Breast epithelium (tissue), 3 donors: ENCODE measurements at regions not wholly inside any gene's neighbourhood (a gene's known extent, or its start where the extent isn't known, plus 50 kb on each side); places are given as distances from the start of the nearest gene placed in this dataset.

ENCODE experiments used
- POLR2A ChIP-seq: fragments of 450-650 bp; IDR thresholded peaks from one replicate; pipeline ENCODE4 v1.6.1; 2016; ENCODE audit warnings: antibody characterized with exemption, mild to moderate bottlenecking, moderate library complexity
- POLR2AphosphoS5 ChIP-seq, 3 donors: sonication (generic); formaldehyde crosslinking; IDR thresholded peaks; one replicate each; pipeline ENCODE4 v1.6.1; 2017; ENCODE audit warnings: antibody characterized with exemption in 3 of 3
- TF ChIP-seq, protein P1 (sequence below), 3 donors: fragments of 450-650 bp; IDR thresholded peaks; one replicate each; pipeline ENCODE4 v1.5.1; 2016 to 2017; ENCODE audit warnings: antibody characterized with exemption in 3 of 3, mild to moderate bottlenecking in 3 of 3, moderate library complexity in 3 of 3

DNA sequence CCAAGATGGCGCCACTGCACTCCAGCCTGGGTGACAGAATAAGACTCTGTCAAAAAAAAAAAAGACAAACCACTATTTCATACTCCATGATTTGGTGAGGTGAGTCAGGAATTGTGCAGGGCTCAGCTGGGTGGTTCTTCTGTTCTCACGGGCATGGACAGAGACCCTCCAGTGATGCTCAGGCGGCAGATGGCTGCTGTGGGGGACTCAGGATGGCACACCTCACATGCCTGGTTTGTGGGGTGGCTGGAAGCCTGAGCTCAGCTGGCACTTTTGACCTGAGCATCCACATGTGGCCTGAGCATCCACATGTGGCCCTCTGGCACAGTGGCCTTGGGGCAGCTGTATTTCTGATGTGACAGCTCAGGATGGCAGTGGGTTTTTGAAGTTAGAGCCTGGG is 217.2 kb downstream of the IRX2 start:
- TF ChIP-seq, protein P1, sequence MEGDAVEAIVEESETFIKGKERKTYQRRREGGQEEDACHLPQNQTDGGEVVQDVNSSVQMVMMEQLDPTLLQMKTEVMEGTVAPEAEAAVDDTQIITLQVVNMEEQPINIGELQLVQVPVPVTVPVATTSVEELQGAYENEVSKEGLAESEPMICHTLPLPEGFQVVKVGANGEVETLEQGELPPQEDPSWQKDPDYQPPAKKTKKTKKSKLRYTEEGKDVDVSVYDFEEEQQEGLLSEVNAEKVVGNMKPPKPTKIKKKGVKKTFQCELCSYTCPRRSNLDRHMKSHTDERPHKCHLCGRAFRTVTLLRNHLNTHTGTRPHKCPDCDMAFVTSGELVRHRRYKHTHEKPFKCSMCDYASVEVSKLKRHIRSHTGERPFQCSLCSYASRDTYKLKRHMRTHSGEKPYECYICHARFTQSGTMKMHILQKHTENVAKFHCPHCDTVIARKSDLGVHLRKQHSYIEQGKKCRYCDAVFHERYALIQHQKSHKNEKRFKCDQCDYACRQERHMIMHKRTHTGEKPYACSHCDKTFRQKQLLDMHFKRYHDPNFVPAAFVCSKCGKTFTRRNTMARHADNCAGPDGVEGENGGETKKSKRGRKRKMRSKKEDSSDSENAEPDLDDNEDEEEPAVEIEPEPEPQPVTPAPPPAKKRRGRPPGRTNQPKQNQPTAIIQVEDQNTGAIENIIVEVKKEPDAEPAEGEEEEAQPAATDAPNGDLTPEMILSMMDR (IDR thresholded peaks at IDR 0.05): no peak
- TF ChIP-seq POLR2AphosphoS5 (IDR thresholded peaks at IDR 0.05) (no peak), POLR2A (no peak)
